HG02588 (cell line): ENCODE measurements at regions not wholly inside any gene's neighbourhood (a gene's known extent, or its start where the extent isn't known, plus 50 kb on each side); places are given as distances from the start of the nearest gene placed in this dataset.
"Not testable (repeated sequence)": the region's sequence is repeated elsewhere in the genome, so short reads cannot be mapped to it uniquely, and the experiment has no call there.

Experiments
- ATAC-seq: cut with Tn5 transposase; IDR thresholded peaks from one replicate; pipeline ENCODE4 v1.9.1; 2021; ENCODE audit warnings: mild to moderate bottlenecking, moderate library complexity; ENCODE audit not compliant: unreplicated experiment

- peak; percentile 90 for ATAC-seq
Measured at GRCh38 chr2:64932371-64933216, 56.6 kb upstream of the SLC1A4 start.

GRCh38 chr2:64934530-64934929 is 54.7 kb upstream of the SLC1A4 start:
- no peak for ATAC-seq

- no peak for ATAC-seq
Measured at GRCh38 chr2:64936809-64937208, 52.4 kb upstream of the SLC1A4 start.

- ATAC-seq: not testable (repeated sequence)
Measured at GRCh38 chr2:64937314-64937686, 51.9 kb upstream of the SLC1A4 start.

GRCh38 chr2:64937687-64938491 is 51.3 kb upstream of the SLC1A4 start:
- ATAC-seq: peak; percentile 55

- no peak for ATAC-seq
Measured at GRCh38 chr2:64938607-64939285, 50.5 kb upstream of the SLC1A4 start.

GRCh38 chr2:64939332-64939917 is 49.8 kb upstream of the SLC1A4 start:
- ATAC-seq: no peak
